ENCODE measurements at regions not wholly inside any gene's neighbourhood (a gene's known extent, or its start where the extent isn't known, plus 50 kb on each side); places are given as distances from the start of the nearest gene placed in this dataset.

GRCh38 chr15:97691078-97691477, 269.4 kb upstream of the ARRDC4 start:
- TF ChIP-seq, protein P1, sequence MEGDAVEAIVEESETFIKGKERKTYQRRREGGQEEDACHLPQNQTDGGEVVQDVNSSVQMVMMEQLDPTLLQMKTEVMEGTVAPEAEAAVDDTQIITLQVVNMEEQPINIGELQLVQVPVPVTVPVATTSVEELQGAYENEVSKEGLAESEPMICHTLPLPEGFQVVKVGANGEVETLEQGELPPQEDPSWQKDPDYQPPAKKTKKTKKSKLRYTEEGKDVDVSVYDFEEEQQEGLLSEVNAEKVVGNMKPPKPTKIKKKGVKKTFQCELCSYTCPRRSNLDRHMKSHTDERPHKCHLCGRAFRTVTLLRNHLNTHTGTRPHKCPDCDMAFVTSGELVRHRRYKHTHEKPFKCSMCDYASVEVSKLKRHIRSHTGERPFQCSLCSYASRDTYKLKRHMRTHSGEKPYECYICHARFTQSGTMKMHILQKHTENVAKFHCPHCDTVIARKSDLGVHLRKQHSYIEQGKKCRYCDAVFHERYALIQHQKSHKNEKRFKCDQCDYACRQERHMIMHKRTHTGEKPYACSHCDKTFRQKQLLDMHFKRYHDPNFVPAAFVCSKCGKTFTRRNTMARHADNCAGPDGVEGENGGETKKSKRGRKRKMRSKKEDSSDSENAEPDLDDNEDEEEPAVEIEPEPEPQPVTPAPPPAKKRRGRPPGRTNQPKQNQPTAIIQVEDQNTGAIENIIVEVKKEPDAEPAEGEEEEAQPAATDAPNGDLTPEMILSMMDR (conservative IDR thresholded peaks at IDR 0.05; ENCODE audit: low read length), result no peak
- TF ChIP-seq EZH2phosphoT487 (IDR thresholded peaks at IDR 0.05; ENCODE audit: borderline replicate concordance, low read depth, low read length), result no peak
